ENCODE measurements at regions not wholly inside any gene's neighbourhood (a gene's known extent, or its start where the extent isn't known, plus 50 kb on each side); places are given as distances from the start of the nearest gene placed in this dataset.

GRCh38 chr6:153780011-153780410 is 259.0 kb upstream of the OPRM1 start:
- DNase-seq, result no peak

- no peak for DNase-seq
Observed at GRCh38 chr6:153778216-153778615, 260.8 kb upstream of the OPRM1 start.

DNA sequence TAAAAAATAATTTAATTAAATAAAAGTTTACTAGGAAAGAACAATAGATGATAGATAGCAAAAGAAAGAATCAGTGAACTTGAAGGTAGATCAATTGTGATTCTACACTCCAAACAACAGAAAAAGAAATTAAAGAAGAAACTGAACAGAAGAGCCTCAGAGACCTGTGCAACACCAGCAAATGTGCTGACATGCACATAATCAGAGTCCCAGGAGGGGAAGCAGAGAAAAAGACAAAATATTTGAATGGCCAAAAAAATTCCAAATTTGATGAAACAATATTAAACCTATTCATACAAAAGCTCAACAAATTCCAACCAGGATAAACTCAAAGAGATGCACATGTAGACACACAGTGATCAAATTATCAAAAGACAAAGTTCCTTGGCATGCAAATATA is 267.5 kb upstream of the OPRM1 start:
- no peak for DNase-seq

GRCh38 chr6:153767127-153767526 is 271.9 kb upstream of the OPRM1 start:
- no peak for DNase-seq

- DNase-seq, result no peak
Observed at GRCh38 chr6:153758516-153758915, 280.5 kb upstream of the OPRM1 start.

GRCh38 chr6:153735761-153736160 is 303.3 kb upstream of the OPRM1 start:
- DNase-seq, result no peak

- no peak for DNase-seq
Observed at GRCh38 chr6:153729189-153729588, 309.9 kb upstream of the OPRM1 start.

DNA sequence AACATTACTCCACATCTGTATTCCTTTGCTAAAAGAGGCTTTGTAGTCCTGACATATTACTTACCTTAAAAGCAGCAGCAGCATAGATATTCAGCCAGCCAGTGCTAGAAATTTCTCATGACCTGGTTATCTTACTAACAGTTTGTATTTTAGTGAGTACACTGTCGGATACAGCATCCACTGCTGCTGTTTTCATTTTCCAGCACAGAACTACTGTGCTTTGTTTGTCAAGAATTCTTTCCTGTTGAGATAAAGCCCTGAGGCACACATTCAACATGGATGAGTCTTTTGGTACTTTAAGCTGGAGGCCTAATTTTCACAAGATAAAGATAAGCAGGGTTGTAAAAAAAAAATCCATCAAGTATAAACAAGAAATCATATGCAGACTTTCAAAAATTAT is 311.2 kb upstream of the OPRM1 start:
- DNase-seq, result no peak

- no peak for DNase-seq
Observed at GRCh38 chr6:153725456-153725855, 313.6 kb upstream of the OPRM1 start.

GRCh38 chr6:153720732-153721131 is 318.3 kb upstream of the OPRM1 start:
- no peak for DNase-seq

- DNase-seq, result no peak
Observed at GRCh38 chr6:153705429-153705828, 333.6 kb upstream of the OPRM1 start.

- DNase-seq, result no peak
Observed at GRCh38 chr6:153702671-153703070, 336.4 kb upstream of the OPRM1 start.

GRCh38 chr6:153698637-153699036 is 340.4 kb upstream of the OPRM1 start:
- no peak for DNase-seq

DNA sequence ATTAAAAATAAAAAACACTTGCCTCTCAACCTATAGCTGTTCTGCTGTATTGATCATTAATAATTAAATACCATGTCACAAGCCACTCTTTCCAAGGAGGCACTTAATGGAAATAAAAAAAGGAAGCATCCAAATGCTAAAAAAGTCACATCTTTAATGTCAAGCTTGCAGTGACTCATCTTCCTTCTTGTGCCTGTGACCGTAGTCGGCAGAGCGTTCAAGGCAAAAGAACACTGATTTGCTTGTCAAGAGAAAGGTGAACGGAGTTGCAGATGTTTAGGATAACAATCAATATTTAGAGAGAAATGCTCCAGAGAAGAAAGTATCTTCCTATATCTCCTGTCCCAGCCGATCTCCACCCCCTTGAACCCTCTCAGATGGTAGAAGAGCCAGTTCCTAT is 341.0 kb upstream of the OPRM1 start:
- DNase-seq, result no peak

- DNase-seq, result no peak
Observed at GRCh38 chr6:153677522-153677921, 361.5 kb upstream of the OPRM1 start.

GRCh38 chr6:153673750-153674149 is 365.3 kb upstream of the OPRM1 start:
- no peak for DNase-seq

DNA sequence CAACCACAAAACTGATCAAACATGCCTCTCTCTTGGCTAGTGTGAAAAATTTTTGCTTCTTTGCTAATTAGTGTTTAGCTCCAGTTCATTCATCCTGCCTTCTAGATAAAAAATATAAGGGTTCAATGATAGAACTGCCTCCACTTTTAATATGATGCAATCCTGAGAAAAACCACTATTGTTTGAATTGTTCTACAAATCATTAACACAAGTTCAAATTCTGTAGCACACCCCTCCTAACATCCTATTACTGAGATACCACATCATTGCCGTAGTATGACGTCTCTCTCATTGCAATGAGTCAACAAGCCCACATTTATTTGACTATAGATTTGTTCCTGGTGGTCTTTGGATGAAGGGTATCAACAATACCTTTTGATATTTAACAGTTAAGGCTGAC is 365.8 kb upstream of the OPRM1 start:
- DNase-seq, result no peak

DNA sequence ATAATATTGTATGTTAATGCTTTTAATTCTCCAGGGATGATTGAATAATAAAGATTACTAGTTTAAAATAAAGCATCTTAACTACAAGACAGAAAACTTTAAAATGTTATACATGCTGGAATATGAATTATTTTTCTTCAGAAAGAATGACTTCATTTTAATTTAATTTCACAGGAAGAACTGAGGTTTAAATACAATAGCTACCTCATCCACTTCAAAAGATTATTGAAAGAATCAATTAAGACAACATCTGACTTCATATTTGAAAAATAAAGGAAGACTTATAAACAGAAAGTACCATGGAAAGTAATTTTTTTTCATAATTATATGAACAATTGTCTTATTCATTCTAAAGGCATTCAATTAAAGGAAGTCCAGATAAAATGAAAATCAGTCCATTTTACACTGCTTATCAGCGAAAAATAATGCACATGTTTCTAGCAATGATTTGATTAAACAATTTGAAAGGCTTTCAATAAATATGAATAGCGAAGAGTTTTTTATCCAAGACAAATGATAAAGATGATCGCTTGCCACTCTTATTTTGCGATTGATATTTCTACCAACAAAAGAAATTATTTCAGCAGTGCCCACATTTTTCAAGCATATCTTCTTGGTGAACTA is 368.5 kb upstream of the OPRM1 start:
- DNase-seq, result no peak

- DNase-seq, result no peak
Observed at GRCh38 chr6:153668758-153669157, 370.3 kb upstream of the OPRM1 start.

DNA sequence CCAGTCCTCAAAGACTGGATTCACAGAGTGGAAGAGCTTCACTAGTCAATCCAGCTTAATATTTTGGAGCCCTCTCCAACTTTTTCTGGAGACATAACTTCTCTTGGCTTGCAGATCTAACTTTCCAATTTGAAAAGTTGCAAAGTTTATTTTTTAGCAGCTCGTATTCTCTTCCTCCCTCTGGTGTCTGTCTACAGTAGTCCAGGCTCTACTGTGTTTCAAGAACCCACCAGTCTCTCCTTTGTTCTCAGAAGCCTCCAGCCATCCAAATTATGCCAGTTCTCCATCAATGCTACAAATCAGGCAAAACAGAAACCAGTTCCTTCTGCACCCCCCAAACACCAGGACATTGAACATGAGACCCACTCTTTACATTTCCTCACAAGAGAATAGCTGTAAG is 376.1 kb upstream of the OPRM1 start:
- DNase-seq, result no peak

- DNase-seq, result no peak
Observed at GRCh38 chr6:153645326-153645725, 393.7 kb upstream of the OPRM1 start.

DNA sequence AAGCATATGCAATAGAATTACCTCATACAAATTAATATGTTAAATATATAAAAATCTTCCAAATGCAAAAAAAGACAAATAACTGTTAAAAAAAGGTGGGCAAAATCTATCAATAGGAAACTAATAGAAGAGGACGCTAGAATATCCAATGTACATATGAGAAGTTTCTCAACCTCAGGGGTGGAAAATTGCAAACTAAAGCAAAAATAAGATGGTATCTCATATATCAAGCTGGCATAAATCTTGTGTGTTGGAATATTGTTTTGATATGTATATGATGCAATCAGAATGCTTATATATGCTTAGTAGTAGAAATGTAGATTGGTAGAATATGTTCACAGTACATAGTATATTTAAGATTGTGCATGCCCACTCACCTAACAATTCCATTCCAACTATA is 395.0 kb upstream of the OPRM1 start:
- DNase-seq, result no peak

- DNase-seq, result no peak
Observed at GRCh38 chr6:153634416-153634815, 404.6 kb upstream of the OPRM1 start.

DNA sequence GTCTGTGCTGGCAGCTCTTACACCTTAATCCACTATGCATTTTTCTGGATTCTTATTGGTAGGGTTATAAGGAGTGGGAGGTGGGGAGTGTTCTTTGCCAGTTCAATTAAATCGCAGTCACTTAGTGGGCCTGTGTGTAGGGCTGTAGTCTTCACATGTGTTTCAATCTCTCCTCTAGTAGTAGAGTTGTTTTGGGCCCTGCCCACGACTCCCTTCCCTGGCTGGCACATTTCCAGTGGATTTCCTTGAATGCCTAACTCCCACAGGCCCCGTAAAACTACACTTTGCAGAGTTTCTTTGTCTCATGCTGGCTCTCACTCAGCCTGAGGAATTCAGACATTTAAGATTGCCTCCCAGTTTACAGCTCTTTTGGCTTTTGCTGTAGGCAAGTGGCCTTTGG is 414.0 kb upstream of the OPRM1 start:
- no peak for DNase-seq

DNA sequence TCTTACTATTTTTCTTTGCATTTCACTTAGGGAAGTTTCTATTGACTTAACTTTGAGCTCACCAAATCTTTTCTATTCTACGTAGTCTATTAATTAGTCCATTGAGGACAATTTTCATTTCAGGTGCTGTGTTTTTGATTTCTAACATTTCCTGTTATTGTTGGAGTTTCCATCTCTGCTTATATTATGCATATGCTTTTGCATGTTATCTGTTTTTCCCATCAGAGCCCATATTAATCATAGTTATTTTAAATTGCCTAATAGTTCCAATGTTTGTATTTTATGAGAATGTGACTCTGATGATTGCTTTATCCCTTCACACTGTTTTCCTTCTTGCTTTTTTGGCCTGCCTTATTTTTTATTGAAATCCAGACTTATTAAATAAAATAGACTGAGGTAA is 414.5 kb upstream of the OPRM1 start:
- no peak for DNase-seq

DNA sequence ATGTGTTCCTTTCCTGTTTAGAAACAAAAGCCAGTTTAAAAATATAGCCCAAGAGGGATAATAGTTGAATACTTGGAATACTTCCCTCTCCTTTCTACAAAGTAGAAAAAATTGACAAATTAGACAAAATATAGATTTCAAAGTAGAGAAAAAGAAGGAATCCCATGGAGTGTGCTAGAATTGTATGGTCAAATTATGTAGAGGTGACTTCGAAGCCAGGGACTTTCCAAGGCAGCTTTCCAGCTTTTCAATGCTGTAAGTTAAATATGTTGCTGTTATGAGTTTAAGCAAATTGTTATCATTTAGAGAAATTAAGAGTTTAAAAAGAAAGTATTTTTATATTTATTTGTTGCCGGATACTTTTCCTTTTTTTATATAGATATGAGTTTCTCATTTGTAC is 415.5 kb upstream of the OPRM1 start:
- DNase-seq, result no peak

Measured in activated naive CD4-positive, alpha-beta T cell (primary cell).